IMR-90 (cell line): ENCODE measurements at regions not wholly inside any gene's neighbourhood (a gene's known extent, or its start where the extent isn't known, plus 50 kb on each side); places are given as distances from the start of the nearest gene placed in this dataset.

Experiments
- ATAC-seq: fragments of 200-7000 bp; cut with Tn5 transposase; 2 replicates; pipeline ENCODE4 v1.9.1; 2020; ENCODE audit warnings: low read depth, mild to moderate bottlenecking, moderate library complexity
- BruUV-seq: library from RNA; stranded (reverse); fragments of 400-500 nt; replicated peaks from 2 replicates; lab custom pipeline; 2021; lab: Mats Ljungman, UMichigan
- CTCF ChIA-PET: fragments of 300-600 bp; formaldehyde crosslinking; extraction: SDS; loops from one replicate; lab custom pipeline; 2021; ENCODE audit warnings: antibody characterized with exemption; lab: Yijun Ruan, JAX
- POLR2A ChIA-PET: fragments of 300-600 bp; sonication (Branson Sonifier 250); formaldehyde crosslinking; loops from one replicate; lab custom pipeline; 2022; ENCODE audit warnings: antibody characterized with exemption; ENCODE audit not compliant: unreplicated experiment; lab: Charles Lee
- DNase-seq: peaks from one replicate; pipeline ENCODE4 v3.0.0; 2013
- H2AFZ ChIP-seq: replicated peaks from 2 replicates; pipeline ENCODE3; 2013; ENCODE audit warnings: low read length, mild to moderate bottlenecking; ENCODE audit not compliant: poor library complexity
- H2AK5ac ChIP-seq: 2 replicates; pipeline ENCODE4 v1.6.1; 2013; ENCODE audit warnings: low read depth, low read length, inconsistent platforms
- H2AK9ac ChIP-seq: replicated peaks from 2 replicates; pipeline ENCODE3; 2013; ENCODE audit warnings: mild to moderate bottlenecking, low read depth, low read length, moderate library complexity; ENCODE audit not compliant: poor library complexity
- H2BK120ac ChIP-seq: 2 replicates; pipeline ENCODE4 v1.6.1; 2013; ENCODE audit warnings: low read depth, low read length, inconsistent platforms
- H2BK15ac ChIP-seq: 3 replicates; pipeline ENCODE4 v1.6.1; 2013; ENCODE audit warnings: low read depth, low read length, inconsistent platforms
- H2BK20ac ChIP-seq: 2 replicates; pipeline ENCODE4 v1.6.1; 2013; ENCODE audit warnings: low read depth, mild to moderate bottlenecking, inconsistent platforms, low read length, moderate library complexity
- H2BK5ac ChIP-seq: 2 replicates; pipeline ENCODE4 v1.6.1; 2013; ENCODE audit warnings: mild to moderate bottlenecking, low read depth, low read length, inconsistent platforms; ENCODE audit not compliant: poor library complexity, severe bottlenecking
- H3K14ac ChIP-seq: replicated peaks from 2 replicates; pipeline ENCODE4 v1.6.1; 2013; ENCODE audit warnings: low read depth, low read length, inconsistent platforms
- H3K18ac ChIP-seq: 2 replicates; pipeline ENCODE4 v1.6.1; 2013; ENCODE audit warnings: low read depth, low read length, control low read depth
- H3K23ac ChIP-seq: 2 replicates; pipeline ENCODE4 v1.6.1; 2013; ENCODE audit warnings: low read depth, low read length, inconsistent platforms
- H3K27ac ChIP-seq: 2 replicates; pipeline ENCODE4 v1.5.1; 2013; ENCODE audit warnings: mild to moderate bottlenecking, control low read depth, low read length; ENCODE audit not compliant: insufficient read depth
- H3K27me3 ChIP-seq: 2 replicates; pipeline ENCODE4 v1.6.1; 2013; ENCODE audit warnings: low read length; ENCODE audit not compliant: control insufficient read depth, insufficient read depth
- H3K36me3 ChIP-seq: 2 replicates; pipeline ENCODE4 v1.6.1; 2013; ENCODE audit warnings: low read length, mixed read lengths; ENCODE audit not compliant: control insufficient read depth, insufficient read depth
- H3K4ac ChIP-seq: 2 replicates; pipeline ENCODE4 v1.6.1; 2013; ENCODE audit warnings: low read depth, low read length, inconsistent platforms
- H3K4me1 ChIP-seq: 2 replicates; pipeline ENCODE4 v1.6.1; 2013; ENCODE audit warnings: low read length, mixed read lengths; ENCODE audit not compliant: control insufficient read depth, insufficient read depth
- H3K4me2 ChIP-seq: 2 replicates; pipeline ENCODE4 v1.6.1; 2013; ENCODE audit warnings: low read depth, mild to moderate bottlenecking, control low read depth, low read length, moderate library complexity
- H3K4me3 ChIP-seq: 2 replicates; pipeline ENCODE4 v1.5.1; 2013; ENCODE audit warnings: low read depth, mild to moderate bottlenecking, control low read depth, low read length, moderate library complexity; ENCODE audit not compliant: insufficient read depth
- H3K56ac ChIP-seq: 2 replicates; pipeline ENCODE4 v1.6.1; 2013; ENCODE audit warnings: low read length, inconsistent platforms; ENCODE audit not compliant: insufficient read depth; ENCODE audit errors: extremely low read depth
- H3K79me1 ChIP-seq, 2 experiments: 2 replicates each; pipeline ENCODE4 v1.6.1; 2013; ENCODE audit warnings: low read length in 2 of 2, inconsistent platforms in 1 of 2, low read depth in 1 of 2
- H3K9ac ChIP-seq: 2 replicates; pipeline ENCODE4 v1.6.1; 2013; ENCODE audit warnings: low read depth, low read length, control low read depth
- H3K9me1 ChIP-seq: 2 replicates; pipeline ENCODE4 v1.6.1; 2013; ENCODE audit warnings: low read length, inconsistent platforms; ENCODE audit not compliant: insufficient read depth
- H3K9me3 ChIP-seq: 2 replicates; pipeline ENCODE4 v1.6.1; 2013; ENCODE audit warnings: low read length; ENCODE audit not compliant: control insufficient read depth, insufficient read depth
- H4K20me1 ChIP-seq: 2 replicates; pipeline ENCODE4 v1.6.1; 2013; ENCODE audit warnings: low read length, inconsistent platforms; ENCODE audit not compliant: insufficient read depth
- H4K5ac ChIP-seq: 2 replicates; pipeline ENCODE4 v1.6.1; 2013; ENCODE audit warnings: mild to moderate bottlenecking, low read depth, low read length, control low read depth
- H4K8ac ChIP-seq, 2 experiments: 2 replicates each; pipeline ENCODE4 v1.6.1; 2013; ENCODE audit warnings: low read depth in 2 of 2, low read length in 2 of 2, control low read depth in 1 of 2, inconsistent platforms in 1 of 2
- H4K91ac ChIP-seq: 2 replicates; pipeline ENCODE4 v1.6.1; 2013; ENCODE audit warnings: low read depth, low read length, inconsistent platforms; ENCODE audit not compliant: insufficient read depth
- BHLHE40 ChIP-seq: fragments of 150-350 bp; IDR thresholded peaks from 2 replicates; pipeline ENCODE4 v1.6.1; 2016; ENCODE audit warnings: mild to moderate bottlenecking, low read depth, low read length
- CEBPB ChIP-seq: IDR thresholded peaks from 2 replicates; pipeline ENCODE4 v1.6.1; 2012; ENCODE audit warnings: low read depth, low read length, improper control_type of control experiment
- CHD1 ChIP-seq: IDR thresholded peaks from 2 replicates; pipeline ENCODE4 v1.6.1; 2012; ENCODE audit warnings: low read depth, low read length, improper control_type of control experiment
- FOS ChIP-seq: fragments of 150-350 bp; IDR thresholded peaks from 2 replicates; pipeline ENCODE4 v1.6.1; 2016; ENCODE audit warnings: low read depth, low read length
- MAFK ChIP-seq: IDR thresholded peaks from 2 replicates; pipeline ENCODE4 v1.6.1; 2012; ENCODE audit warnings: low read depth, low read length, improper control_type of control experiment
- MAZ ChIP-seq: IDR thresholded peaks from 2 replicates; pipeline ENCODE4 v1.6.1; 2012; ENCODE audit warnings: low read depth, mild to moderate bottlenecking, low read length, improper control_type of control experiment, moderate library complexity, borderline replicate concordance
- MXI1 ChIP-seq: IDR thresholded peaks from 2 replicates; pipeline ENCODE4 v1.6.1; 2012; ENCODE audit warnings: low read depth, mild to moderate bottlenecking, low read length, moderate library complexity, borderline replicate concordance
- NFE2L2 ChIP-seq: fragments of 150-350 bp; IDR thresholded peaks from 2 replicates; pipeline ENCODE4 v1.6.1; 2016; ENCODE audit warnings: low read depth, mild to moderate bottlenecking, low read length
- POLR2A ChIP-seq: IDR thresholded peaks from 2 replicates; pipeline ENCODE4 v1.6.1; 2012; ENCODE audit warnings: mild to moderate bottlenecking, low read depth, low read length
- RAD21 ChIP-seq: IDR thresholded peaks from 2 replicates; pipeline ENCODE4 v1.6.1; 2012; ENCODE audit warnings: low read length, improper control_type of control experiment
- RCOR1 ChIP-seq: IDR thresholded peaks from 2 replicates; pipeline ENCODE4 v1.6.1; 2012; ENCODE audit warnings: mild to moderate bottlenecking, low read length, improper control_type of control experiment; ENCODE audit not compliant: insufficient replicate concordance
- RFX5 ChIP-seq: IDR thresholded peaks from 2 replicates; pipeline ENCODE4 v1.8.0; 2012; ENCODE audit warnings: low read depth, mild to moderate bottlenecking, low read length, moderate library complexity
- SMC3 ChIP-seq: fragments of 150-350 bp; IDR thresholded peaks from 2 replicates; pipeline ENCODE4 v1.6.1; 2016; ENCODE audit warnings: low read depth, mild to moderate bottlenecking, antibody characterized with exemption, low read length, moderate library complexity
- WGBS, 2 experiments: methylation state at CpG; one replicate each; pipeline versions ENCODE4 v1.1.5 to v1.1.7; 2013; ENCODE audit warnings: missing lambda C conversion rate in 2 of 2; ENCODE audit not compliant: insufficient read length in 1 of 2; ENCODE audit errors: extremely low coverage in 2 of 2; 5-methylcytosine and 5-hydroxymethylcytosine counted together
- dilution Hi-C: fragments of 300-500 bp; cut with HindIII; formaldehyde crosslinking; loops from one replicate; pipeline ENCODE4 v1.14.3; 2018; ENCODE audit warnings: low sequenced_read_pairs; ENCODE audit not compliant: unreplicated experiment
- in situ Hi-C: fragments of 300-500 bp; cut with MboI; formaldehyde crosslinking; loops from 3 replicates; pipeline ENCODE4 v1.14.3; 2019; ENCODE audit warnings: low sequenced_read_pairs, inconsistent platforms, mixed read lengths
- intact Hi-C: fragments of 100-400 bp; cut with micrococcal nuclease; formaldehyde crosslinking; loops from 2 replicates; pipeline ENCODE4 v1.10.0; 2022
- TF ChIP-seq, protein P1 (sequence below): fragments of 150-350 bp; IDR thresholded peaks from 2 replicates; pipeline ENCODE4 v1.6.1; 2017; ENCODE audit warnings: mild to moderate bottlenecking, antibody characterized with exemption, low read length, low read depth
- TF ChIP-seq, protein P2 (sequence below): fragments of 150-350 bp; IDR thresholded peaks from 2 replicates; pipeline ENCODE4 v1.6.1; 2016; ENCODE audit warnings: low read depth, mild to moderate bottlenecking, low read length, moderate library complexity, borderline replicate concordance
- TF ChIP-seq, protein P3 (sequence below): conservative IDR thresholded peaks from 2 replicates; pipeline ENCODE4 v1.5.1; 2012; ENCODE audit warnings: mild to moderate bottlenecking, low read depth, low read length, improper control_type of control experiment

DNA sequence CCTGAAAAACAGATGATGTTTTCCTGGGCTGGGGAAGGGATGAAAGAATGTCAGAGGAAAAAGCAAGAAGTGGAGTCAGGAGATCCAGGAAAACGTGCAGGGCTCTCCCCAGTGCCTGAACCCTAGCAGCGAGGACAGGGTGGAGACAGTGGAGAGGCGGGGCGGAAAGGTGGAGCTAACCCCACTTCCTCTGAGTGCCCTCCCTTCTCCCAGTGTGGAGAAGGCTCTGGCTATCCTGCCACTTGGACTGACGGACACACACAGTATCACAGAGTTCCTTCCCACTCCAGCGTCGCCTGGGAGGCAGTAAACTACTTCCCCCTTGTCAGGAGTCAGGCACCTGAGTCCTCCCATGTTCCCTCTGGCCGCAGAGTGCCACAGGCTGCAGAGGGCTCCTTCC is 125.3 kb upstream of the CHRNA7 start:
- H3K4me1 ChIP-seq: no peaks in the 10 kb centered on the region
- no peak for DNase-seq
- no peak overlapping the region for H3K56ac ChIP-seq
- no peak overlapping the region for H2AK5ac ChIP-seq
- no peak overlapping the region for H2BK15ac ChIP-seq
- TF ChIP-seq CHD1: no peak
- no peak for TF ChIP-seq BHLHE40
- no peak for TF ChIP-seq MAFK
- no peak for TF ChIP-seq FOS
- no peak for TF ChIP-seq POLR2A
- TF ChIP-seq NFE2L2: no peak
- no peak for TF ChIP-seq RFX5
- TF ChIP-seq SMC3: no peak
- no peak for TF ChIP-seq MXI1
- no peak for TF ChIP-seq RAD21
- TF ChIP-seq, protein P1, sequence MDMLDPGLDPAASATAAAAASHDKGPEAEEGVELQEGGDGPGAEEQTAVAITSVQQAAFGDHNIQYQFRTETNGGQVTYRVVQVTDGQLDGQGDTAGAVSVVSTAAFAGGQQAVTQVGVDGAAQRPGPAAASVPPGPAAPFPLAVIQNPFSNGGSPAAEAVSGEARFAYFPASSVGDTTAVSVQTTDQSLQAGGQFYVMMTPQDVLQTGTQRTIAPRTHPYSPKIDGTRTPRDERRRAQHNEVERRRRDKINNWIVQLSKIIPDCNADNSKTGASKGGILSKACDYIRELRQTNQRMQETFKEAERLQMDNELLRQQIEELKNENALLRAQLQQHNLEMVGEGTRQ: no peak
- no peak for TF ChIP-seq RCOR1
- TF ChIP-seq, protein P2, sequence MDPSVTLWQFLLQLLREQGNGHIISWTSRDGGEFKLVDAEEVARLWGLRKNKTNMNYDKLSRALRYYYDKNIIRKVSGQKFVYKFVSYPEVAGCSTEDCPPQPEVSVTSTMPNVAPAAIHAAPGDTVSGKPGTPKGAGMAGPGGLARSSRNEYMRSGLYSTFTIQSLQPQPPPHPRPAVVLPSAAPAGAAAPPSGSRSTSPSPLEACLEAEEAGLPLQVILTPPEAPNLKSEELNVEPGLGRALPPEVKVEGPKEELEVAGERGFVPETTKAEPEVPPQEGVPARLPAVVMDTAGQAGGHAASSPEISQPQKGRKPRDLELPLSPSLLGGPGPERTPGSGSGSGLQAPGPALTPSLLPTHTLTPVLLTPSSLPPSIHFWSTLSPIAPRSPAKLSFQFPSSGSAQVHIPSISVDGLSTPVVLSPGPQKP: no peak
- TF ChIP-seq, protein P3, sequence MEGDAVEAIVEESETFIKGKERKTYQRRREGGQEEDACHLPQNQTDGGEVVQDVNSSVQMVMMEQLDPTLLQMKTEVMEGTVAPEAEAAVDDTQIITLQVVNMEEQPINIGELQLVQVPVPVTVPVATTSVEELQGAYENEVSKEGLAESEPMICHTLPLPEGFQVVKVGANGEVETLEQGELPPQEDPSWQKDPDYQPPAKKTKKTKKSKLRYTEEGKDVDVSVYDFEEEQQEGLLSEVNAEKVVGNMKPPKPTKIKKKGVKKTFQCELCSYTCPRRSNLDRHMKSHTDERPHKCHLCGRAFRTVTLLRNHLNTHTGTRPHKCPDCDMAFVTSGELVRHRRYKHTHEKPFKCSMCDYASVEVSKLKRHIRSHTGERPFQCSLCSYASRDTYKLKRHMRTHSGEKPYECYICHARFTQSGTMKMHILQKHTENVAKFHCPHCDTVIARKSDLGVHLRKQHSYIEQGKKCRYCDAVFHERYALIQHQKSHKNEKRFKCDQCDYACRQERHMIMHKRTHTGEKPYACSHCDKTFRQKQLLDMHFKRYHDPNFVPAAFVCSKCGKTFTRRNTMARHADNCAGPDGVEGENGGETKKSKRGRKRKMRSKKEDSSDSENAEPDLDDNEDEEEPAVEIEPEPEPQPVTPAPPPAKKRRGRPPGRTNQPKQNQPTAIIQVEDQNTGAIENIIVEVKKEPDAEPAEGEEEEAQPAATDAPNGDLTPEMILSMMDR: no peak
- no peak for TF ChIP-seq CEBPB
- TF ChIP-seq MAZ: no peak
- no peak overlapping the region for H2AFZ ChIP-seq
- no peak overlapping the region for H3K27ac ChIP-seq
- no peak overlapping the region for H3K18ac ChIP-seq
- ChIA-PET POLR2A (no interaction called here), CTCF (no interaction called here)
- no peak overlapping the region for H4K8ac ChIP-seq
- no peak for ATAC-seq
- no peak overlapping the region for H3K23ac ChIP-seq
- in situ Hi-C loops (no loop called here), intact Hi-C loops (no loop called here), dilution Hi-C loops (no loop called here)
- H3K4me2 ChIP-seq: no peak overlapping the region
- no peak overlapping the region for H3K4me3 ChIP-seq
- H3K36me3 ChIP-seq: no peaks in the 10 kb centered on the region
- no peak overlapping the region for H3K14ac ChIP-seq
- no peaks in the 10 kb centered on the region for H3K27me3 ChIP-seq
- no peak overlapping the region for H3K4ac ChIP-seq
- H3K9me3 ChIP-seq: peaks cover 18% of the 10 kb centered on the region
- no peak overlapping the region for H2BK5ac ChIP-seq
- H3K79me1 ChIP-seq: no peaks in the 10 kb centered on the region
- 33% methylated on average over 3 of the region's 8 CpGs; no CpG with 5 or more reads in 1 of the 2 experiments for WGBS, 2 experiments
- H3K9me1 ChIP-seq: no peaks in the 10 kb centered on the region
- no peak overlapping the region for H2BK120ac ChIP-seq
- H2AK9ac ChIP-seq: no peak overlapping the region
- H4K5ac ChIP-seq: no peak overlapping the region
- no peaks in the 10 kb centered on the region for H4K20me1 ChIP-seq
- no peak overlapping the region for H4K91ac ChIP-seq
- no peak overlapping the region for H2BK20ac ChIP-seq
- BruUV-seq: no TSS peak
- H3K9ac ChIP-seq: no peak overlapping the region
